ENCODE measurements at regions not wholly inside any gene's neighbourhood (a gene's known extent, or its start where the extent isn't known, plus 50 kb on each side); places are given as distances from the start of the nearest gene placed in this dataset.

DNA sequence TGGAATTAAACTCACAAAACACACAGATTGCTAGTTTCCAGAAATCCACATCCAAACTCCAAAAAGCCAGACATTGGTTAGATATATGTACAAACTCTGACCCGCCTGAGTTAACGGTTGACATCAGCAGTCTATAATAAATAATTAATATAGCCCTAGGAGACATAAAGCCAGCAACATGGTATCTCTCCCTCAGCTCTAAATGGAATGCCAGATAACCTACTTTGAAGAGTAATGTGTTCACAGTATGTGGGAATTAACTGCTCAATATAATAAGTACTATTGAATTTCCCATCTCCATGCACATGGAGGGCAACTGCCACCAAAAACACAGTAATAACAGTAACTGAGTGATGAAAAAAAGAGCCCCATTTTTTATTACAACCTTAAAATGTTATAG, 383.2 kb downstream of the CD83 start (continued):
- TF ChIP-seq, protein P1, sequence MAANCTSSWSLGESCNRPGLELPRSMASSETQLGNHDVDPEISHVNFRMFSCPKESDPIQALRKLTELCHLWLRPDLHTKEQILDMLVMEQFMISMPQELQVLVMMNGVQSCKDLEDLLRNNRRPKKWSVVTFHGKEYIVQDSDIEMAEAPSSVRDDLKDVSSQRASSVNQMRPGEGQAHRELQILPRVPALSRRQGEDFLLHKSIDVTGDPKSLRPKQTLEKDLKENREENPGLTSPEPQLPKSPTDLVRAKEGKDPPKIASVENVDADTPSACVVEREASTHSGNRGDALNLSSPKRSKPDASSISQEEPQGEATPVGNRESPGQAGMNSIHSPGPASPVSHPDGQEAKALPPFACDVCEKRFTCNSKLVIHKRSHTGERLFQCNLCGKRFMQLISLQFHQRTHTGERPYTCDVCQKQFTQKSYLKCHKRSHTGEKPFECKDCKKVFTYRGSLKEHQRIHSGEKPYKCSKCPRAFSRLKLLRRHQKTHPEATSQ (tag by site-specific recombination; IDR thresholded peaks at IDR 0.05): no peak
- TF ChIP-seq ZNF776 (tag by site-specific recombination; IDR thresholded peaks at IDR 0.05; ENCODE audit: borderline replicate concordance): no peak
- no peak for TF ChIP-seq ZNF830 (tag by site-specific recombination; IDR thresholded peaks at IDR 0.05; ENCODE audit: low read depth)
- TF ChIP-seq, protein P2, sequence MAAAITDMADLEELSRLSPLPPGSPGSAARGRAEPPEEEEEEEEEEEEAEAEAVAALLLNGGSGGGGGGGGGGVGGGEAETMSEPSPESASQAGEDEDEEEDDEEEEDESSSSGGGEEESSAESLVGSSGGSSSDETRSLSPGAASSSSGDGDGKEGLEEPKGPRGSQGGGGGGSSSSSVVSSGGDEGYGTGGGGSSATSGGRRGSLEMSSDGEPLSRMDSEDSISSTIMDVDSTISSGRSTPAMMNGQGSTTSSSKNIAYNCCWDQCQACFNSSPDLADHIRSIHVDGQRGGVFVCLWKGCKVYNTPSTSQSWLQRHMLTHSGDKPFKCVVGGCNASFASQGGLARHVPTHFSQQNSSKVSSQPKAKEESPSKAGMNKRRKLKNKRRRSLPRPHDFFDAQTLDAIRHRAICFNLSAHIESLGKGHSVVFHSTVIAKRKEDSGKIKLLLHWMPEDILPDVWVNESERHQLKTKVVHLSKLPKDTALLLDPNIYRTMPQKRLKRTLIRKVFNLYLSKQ (tag by site-specific recombination; IDR thresholded peaks at IDR 0.05; ENCODE audit: borderline replicate concordance): no peak
- TF ChIP-seq ZNF37A (tag by site-specific recombination; IDR thresholded peaks at IDR 0.05): no peak
- TF ChIP-seq ZNF335 (tag by site-specific recombination; conservative IDR thresholded peaks at IDR 0.05): no peak
- TF ChIP-seq, protein P3, sequence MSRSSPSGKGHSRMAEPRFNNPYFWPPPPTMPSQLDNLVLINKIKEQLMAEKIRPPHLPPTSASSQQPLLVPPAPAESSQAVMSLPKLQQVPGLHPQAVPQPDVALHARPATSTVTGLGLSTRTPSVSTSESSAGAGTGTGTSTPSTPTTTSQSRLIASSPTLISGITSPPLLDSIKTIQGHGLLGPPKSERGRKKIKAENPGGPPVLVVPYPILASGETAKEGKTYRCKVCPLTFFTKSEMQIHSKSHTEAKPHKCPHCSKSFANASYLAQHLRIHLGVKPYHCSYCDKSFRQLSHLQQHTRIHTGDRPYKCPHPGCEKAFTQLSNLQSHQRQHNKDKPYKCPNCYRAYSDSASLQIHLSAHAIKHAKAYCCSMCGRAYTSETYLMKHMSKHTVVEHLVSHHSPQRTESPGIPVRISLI (tag by site-specific recombination; IDR thresholded peaks at IDR 0.05): no peak
- TF ChIP-seq ZNF221 (tag by site-specific recombination; IDR thresholded peaks at IDR 0.05; ENCODE audit: borderline replicate concordance): no peak
- TF ChIP-seq ZNF561 (tag by site-specific recombination; IDR thresholded peaks at IDR 0.05; ENCODE audit: borderline replicate concordance): no peak
- no peak for TF ChIP-seq ZNF354C (tag by site-specific recombination; IDR thresholded peaks at IDR 0.05; ENCODE audit: borderline replicate concordance, low read depth)
- TF ChIP-seq GLIS1 (tag by site-specific recombination; IDR thresholded peaks at IDR 0.05): no peak
- TF ChIP-seq ZNF248 (tag by site-specific recombination; IDR thresholded peaks at IDR 0.05): no peak
- no peak for TF ChIP-seq ZNF664 (tag by site-specific recombination; IDR thresholded peaks at IDR 0.05)
- TF ChIP-seq ZNF529 (tag by site-specific recombination; IDR thresholded peaks at IDR 0.05; ENCODE audit: insufficient replicate concordance): no peak
- TF ChIP-seq, protein P4, sequence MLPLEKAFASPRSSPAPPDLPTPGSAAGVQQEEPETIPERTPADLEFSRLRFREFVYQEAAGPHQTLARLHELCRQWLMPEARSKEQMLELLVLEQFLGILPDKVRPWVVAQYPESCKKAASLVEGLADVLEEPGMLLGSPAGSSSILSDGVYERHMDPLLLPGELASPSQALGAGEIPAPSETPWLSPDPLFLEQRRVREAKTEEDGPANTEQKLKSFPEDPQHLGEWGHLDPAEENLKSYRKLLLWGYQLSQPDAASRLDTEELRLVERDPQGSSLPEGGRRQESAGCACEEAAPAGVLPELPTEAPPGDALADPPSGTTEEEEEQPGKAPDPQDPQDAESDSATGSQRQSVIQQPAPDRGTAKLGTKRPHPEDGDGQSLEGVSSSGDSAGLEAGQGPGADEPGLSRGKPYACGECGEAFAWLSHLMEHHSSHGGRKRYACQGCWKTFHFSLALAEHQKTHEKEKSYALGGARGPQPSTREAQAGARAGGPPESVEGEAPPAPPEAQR (tag by site-specific recombination; IDR thresholded peaks at IDR 0.05): no peak
- no peak for TF ChIP-seq TSHZ1 (tag by site-specific recombination; IDR thresholded peaks at IDR 0.05; ENCODE audit: borderline replicate concordance)

GRCh38 chr6:14501240-14501639, 383.7 kb downstream of the CD83 start:
- H3K4me1 ChIP-seq (ENCODE audit: control insufficient read depth, insufficient read depth, low read length): no peaks in the 10 kb centered on the region
- no peaks in the 10 kb centered on the region for H3K36me3 ChIP-seq (ENCODE audit: control insufficient read depth in 2 of 2, insufficient read depth in 1 of 2, low read length in 2 of 2)
- ChIA-PET POLR2A (no interaction called here), CTCF (no interaction called here)
- H3K4me3 ChIP-seq (ENCODE audit: low read depth, low read length): no peak overlapping the region
- H3K9me3 ChIP-seq (ENCODE audit: control insufficient read depth, insufficient read depth, low read depth, low read length): no peaks in the 10 kb centered on the region
- no peak overlapping the region for H3K27ac ChIP-seq (ENCODE audit: extremely low read depth, low read depth, low read length)
- TF ChIP-seq HOXC10 (CRISPR knock-in tag; IDR thresholded peaks at IDR 0.05) (no peak), ATF2 (tag by site-specific recombination; IDR thresholded peaks at IDR 0.05; ENCODE audit: low read depth) (no peak), ZNF175 (tag by site-specific recombination; IDR thresholded peaks at IDR 0.05) (no peak), GLIS2 (tag by site-specific recombination; IDR thresholded peaks at IDR 0.05) (no peak), ZNF416 (tag by site-specific recombination; IDR thresholded peaks at IDR 0.05) (no peak), ZNF529 (tag by site-specific recombination; IDR thresholded peaks at IDR 0.05; ENCODE audit: insufficient replicate concordance) (no peak), SETDB1 (IDR thresholded peaks at IDR 0.05; ENCODE audit: insufficient read length, low read length) (no peak), ZNF391 (tag by site-specific recombination; IDR thresholded peaks at IDR 0.05; ENCODE audit: borderline replicate concordance, low read depth) (no peak)
- TF ChIP-seq, protein P5, sequence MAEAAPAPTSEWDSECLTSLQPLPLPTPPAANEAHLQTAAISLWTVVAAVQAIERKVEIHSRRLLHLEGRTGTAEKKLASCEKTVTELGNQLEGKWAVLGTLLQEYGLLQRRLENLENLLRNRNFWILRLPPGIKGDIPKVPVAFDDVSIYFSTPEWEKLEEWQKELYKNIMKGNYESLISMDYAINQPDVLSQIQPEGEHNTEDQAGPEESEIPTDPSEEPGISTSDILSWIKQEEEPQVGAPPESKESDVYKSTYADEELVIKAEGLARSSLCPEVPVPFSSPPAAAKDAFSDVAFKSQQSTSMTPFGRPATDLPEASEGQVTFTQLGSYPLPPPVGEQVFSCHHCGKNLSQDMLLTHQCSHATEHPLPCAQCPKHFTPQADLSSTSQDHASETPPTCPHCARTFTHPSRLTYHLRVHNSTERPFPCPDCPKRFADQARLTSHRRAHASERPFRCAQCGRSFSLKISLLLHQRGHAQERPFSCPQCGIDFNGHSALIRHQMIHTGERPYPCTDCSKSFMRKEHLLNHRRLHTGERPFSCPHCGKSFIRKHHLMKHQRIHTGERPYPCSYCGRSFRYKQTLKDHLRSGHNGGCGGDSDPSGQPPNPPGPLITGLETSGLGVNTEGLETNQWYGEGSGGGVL (tag by site-specific recombination; IDR thresholded peaks at IDR 0.05): no peak
